ENCODE measurements at regions not wholly inside any gene's neighbourhood (a gene's known extent, or its start where the extent isn't known, plus 50 kb on each side); places are given as distances from the start of the nearest gene placed in this dataset.

DNA sequence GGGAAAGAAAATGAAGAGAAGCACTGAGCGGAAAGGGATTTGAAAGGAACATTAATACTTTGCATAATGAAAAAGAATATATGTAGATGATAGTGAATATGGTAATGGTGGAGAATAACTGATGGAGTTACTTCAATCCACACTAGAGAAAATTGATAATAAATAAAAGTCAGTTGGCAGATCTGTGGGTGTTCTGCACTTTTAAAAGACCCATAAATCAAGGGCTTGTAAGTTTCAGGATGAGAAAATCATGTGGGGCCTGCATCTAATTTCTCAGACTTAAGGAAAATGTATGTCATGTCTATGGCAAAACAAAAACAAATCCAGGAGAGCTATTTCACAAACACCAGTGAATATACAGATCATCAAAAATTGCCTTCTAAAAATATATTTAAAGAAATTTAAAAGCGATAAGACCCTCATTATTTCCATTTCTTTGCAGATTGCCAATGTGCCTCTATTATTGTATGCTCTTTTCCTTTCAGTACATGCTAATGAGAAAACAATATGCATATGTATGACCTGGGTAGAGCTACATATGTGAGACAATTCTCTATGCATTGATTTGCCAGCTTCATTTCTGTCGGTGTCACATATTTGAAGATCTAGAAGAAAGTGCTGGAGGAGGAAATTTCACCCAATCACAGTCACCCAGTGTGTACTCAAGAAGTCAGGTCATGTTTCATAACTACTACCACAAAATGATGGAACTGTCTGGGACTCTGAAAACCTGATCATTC lies 269.9 kb upstream of the PDZRN3 start:
- TF ChIP-seq EZH2 (IDR thresholded peaks at IDR 0.05), result no peak
- TF ChIP-seq, protein P1, sequence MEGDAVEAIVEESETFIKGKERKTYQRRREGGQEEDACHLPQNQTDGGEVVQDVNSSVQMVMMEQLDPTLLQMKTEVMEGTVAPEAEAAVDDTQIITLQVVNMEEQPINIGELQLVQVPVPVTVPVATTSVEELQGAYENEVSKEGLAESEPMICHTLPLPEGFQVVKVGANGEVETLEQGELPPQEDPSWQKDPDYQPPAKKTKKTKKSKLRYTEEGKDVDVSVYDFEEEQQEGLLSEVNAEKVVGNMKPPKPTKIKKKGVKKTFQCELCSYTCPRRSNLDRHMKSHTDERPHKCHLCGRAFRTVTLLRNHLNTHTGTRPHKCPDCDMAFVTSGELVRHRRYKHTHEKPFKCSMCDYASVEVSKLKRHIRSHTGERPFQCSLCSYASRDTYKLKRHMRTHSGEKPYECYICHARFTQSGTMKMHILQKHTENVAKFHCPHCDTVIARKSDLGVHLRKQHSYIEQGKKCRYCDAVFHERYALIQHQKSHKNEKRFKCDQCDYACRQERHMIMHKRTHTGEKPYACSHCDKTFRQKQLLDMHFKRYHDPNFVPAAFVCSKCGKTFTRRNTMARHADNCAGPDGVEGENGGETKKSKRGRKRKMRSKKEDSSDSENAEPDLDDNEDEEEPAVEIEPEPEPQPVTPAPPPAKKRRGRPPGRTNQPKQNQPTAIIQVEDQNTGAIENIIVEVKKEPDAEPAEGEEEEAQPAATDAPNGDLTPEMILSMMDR (IDR thresholded peaks at IDR 0.05), result no peak

Measured in neural progenitor cell (in vitro differentiated cells).